Retinal pigment epithelial cell (primary cell): ENCODE measurements at regions not wholly inside any gene's neighbourhood (a gene's known extent, or its start where the extent isn't known, plus 50 kb on each side); places are given as distances from the start of the nearest gene placed in this dataset.
A peak's percentile ranks its signal among the peaks of the same experiment; 100 is the strongest.
"Not testable (repeated sequence)": the region's sequence is repeated elsewhere in the genome, so short reads cannot be mapped to it uniquely, and the experiment has no call there.

ENCODE experiments used
- DNase-seq: peaks from one replicate; pipeline ENCODE4 v3.0.0-alpha.2; 2010; ENCODE audit warnings: low read depth
- H3K4me3 ChIP-seq: 2 replicates; pipeline ENCODE4 v1.5.1; 2011; ENCODE audit warnings: mild to moderate bottlenecking, low read length, control low read depth, moderate library complexity
- CTCF ChIP-seq: conservative IDR thresholded peaks from 2 replicates; pipeline ENCODE4 v1.5.1; 2011; ENCODE audit warnings: low read depth, low read length, control low read depth, inconsistent platforms

- no peak for TF ChIP-seq CTCF
- peak; percentile 24 for DNase-seq
These were observed 76.0 kb upstream of the FAN1 start for GRCh38 chr15:30827625-30828303.

DNA sequence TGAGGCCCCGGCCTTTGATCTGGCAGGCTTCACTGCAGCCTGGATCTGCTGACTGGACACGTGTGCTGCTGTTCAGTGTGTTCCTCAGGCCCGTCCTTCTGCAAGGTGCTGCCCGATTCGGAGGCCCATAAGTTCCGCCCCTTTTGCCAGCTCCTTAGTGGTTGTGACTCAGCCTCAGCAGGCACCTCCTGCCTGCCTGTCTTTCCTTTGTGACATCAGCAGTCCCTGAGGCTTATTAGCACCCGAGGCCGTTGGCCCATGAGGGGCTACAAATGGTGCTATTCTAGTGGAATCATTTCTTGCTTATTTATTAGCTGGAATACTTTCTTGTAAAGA, 75.4 kb upstream of the FAN1 start:
- DNase-seq, result peak; percentile 62

More at GRCh38 chr15:30827625-30828303, 76.0 kb upstream of the FAN1 start:
- H3K4me3 ChIP-seq, result no peak overlapping the region

DNA sequence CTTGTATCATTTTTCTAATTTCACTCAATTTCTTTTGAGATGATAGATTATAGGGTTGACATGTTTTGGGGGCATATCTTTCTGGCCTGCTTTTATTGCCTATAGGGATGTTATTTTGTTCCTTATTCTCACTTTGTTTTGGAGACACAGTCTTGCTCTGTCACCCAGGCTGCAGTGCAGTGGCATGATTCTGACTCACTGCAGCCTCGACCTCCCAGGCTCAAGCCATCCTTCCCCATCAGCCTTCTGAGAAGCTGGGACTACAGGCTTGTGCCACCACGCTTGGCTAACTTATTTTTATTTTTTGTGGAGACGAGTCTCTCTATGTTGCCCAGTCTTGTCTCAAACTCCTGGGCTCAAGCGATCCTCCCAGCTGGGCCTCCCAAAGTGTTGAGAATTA, 72.8 kb upstream of the FAN1 start:
- DNase-seq, result no peak
- no peak for TF ChIP-seq CTCF
- no peak overlapping the region for H3K4me3 ChIP-seq

More for the DNA sequence above, 75.4 kb upstream of the FAN1 start:
- H3K4me3 ChIP-seq, result not testable (repeated sequence)

DNA sequence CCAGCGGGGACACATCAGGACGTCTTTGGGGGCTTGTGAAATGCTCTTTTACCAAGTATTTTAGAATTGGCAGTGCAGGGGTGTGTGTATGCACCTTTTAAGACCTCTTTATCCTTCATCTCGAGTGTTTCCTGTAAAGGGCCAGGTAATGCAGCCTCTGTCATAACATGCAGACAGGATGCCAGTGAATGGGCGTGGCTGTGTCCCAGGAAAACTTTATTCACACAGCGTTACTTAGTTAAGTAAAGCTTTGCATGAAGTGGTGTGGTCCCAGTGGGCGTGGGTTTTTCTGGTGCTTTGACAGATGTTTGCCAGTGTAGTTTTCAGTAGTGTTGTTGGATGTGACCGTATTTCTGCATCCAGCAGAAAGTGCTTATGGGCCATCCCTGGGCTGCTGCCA, 70.3 kb upstream of the FAN1 start:
- not testable (repeated sequence) for H3K4me3 ChIP-seq, DNase-seq

DNA sequence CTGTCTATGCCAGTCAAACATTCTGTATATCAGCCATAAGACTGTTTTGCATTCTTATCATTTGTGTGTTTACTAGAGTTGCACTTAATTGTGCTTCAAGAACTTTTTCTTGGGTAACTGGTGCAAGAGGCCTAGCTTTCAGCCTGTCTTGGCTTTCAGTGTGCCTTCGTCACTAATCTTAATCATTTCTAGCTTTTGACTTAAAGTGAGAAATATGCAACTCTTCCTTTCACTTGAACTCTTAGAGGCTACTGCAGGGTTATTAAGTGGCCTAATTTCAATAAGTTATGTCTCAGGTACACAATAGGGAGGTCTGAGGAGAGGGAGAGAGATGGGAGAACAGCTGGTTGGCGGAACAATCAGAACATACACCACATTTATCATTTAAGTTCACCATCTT, 62.1 kb upstream of the FAN1 start:
- not testable (repeated sequence) for H3K4me3 ChIP-seq, DNase-seq

GRCh38 chr15:30842798-30843472, 60.8 kb upstream of the FAN1 start:
- DNase-seq, H3K4me3 ChIP-seq: not testable (repeated sequence)

DNA sequence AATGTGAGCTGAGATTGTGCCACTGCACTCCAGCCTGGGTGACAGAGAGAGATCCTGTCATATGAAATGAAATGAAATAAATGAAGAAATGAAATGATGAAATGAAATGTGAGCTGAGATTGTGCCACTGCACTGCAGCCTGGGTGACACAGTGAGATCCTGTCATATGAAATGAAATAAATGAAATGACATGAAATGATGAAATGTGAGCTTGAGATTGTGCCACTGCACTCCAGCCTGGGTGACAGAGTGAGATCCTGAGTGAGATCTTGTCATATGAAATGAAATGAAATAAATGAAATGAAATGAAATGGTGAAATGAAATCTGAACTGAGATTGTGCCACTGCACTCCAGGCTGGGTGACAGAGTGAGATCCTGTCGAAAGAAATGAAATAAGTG, 58.2 kb upstream of the FAN1 start:
- DNase-seq, H3K4me3 ChIP-seq: not testable (repeated sequence)
